SK-N-SH treated with all-trans-retinoic acid at 6 μM for 48 hours (cell line): ENCODE measurements at regions not wholly inside any gene's neighbourhood (a gene's known extent, or its start where the extent isn't known, plus 50 kb on each side); places are given as distances from the start of the nearest gene placed in this dataset.
"Not testable (repeated sequence)": the region's sequence is repeated elsewhere in the genome, so short reads cannot be mapped to it uniquely, and the experiment has no call there.

Experiments
- ATAC-seq: fragments of 200-7000 bp; cut with Tn5 transposase; 3 replicates; pipeline ENCODE4 v1.9.1; 2020; ENCODE audit warnings: mild to moderate bottlenecking, moderate library complexity
- ARNTL ChIP-seq: fragments of 450-650 bp; formaldehyde crosslinking; IDR thresholded peaks from 2 replicates; pipeline ENCODE4 v1.5.0; 2020; ENCODE audit warnings: low read depth, mild to moderate bottlenecking, moderate library complexity, borderline replicate concordance
- CSDC2 ChIP-seq: fragments of 250-450 bp; sonication (Bioruptor Pico); IDR thresholded peaks from 2 replicates; pipeline ENCODE4 v1.5.0; 2020; ENCODE audit warnings: mild to moderate bottlenecking, moderate library complexity
- CSRNP3 ChIP-seq: fragments of 250-450 bp; sonication (Bioruptor Pico); IDR thresholded peaks from 2 replicates; pipeline ENCODE4 v1.5.1; 2021; ENCODE audit warnings: mild to moderate bottlenecking, moderate library complexity
- ESRRG ChIP-seq: fragments of 250-450 bp; sonication (Bioruptor Pico); IDR thresholded peaks from 2 replicates; pipeline ENCODE4 v1.6.1; 2021; ENCODE audit warnings: mild to moderate bottlenecking
- GLIS3 ChIP-seq: fragments of 250-450 bp; sonication (Bioruptor Pico); IDR thresholded peaks from 2 replicates; pipeline ENCODE4 v1.5.0; 2020; ENCODE audit warnings: mild to moderate bottlenecking, moderate library complexity
- ISL1 ChIP-seq: fragments of 250-450 bp; sonication (Bioruptor Pico); IDR thresholded peaks from 2 replicates; pipeline ENCODE4 v2.1.2; 2022; ENCODE audit warnings: mild to moderate bottlenecking, moderate library complexity
- OSR1 ChIP-seq: fragments of 250-450 bp; sonication (Bioruptor Pico); IDR thresholded peaks from 2 replicates; pipeline ENCODE4 v1.8.0; 2022; ENCODE audit warnings: moderate library complexity, mild to moderate bottlenecking, inconsistent platforms
- POU6F1 ChIP-seq: fragments of 250-450 bp; sonication (Bioruptor Pico); IDR thresholded peaks from 2 replicates; pipeline ENCODE4 v1.8.0; 2021; ENCODE audit warnings: low read depth, mild to moderate bottlenecking, moderate library complexity, borderline replicate concordance
- PPARA ChIP-seq: fragments of 250-450 bp; sonication (Bioruptor Pico); IDR thresholded peaks from 2 replicates; pipeline ENCODE4 v1.5.0; 2020; ENCODE audit warnings: mild to moderate bottlenecking, borderline replicate concordance
- RARB ChIP-seq: fragments of 250-450 bp; sonication (Bioruptor Pico); IDR thresholded peaks from 2 replicates; pipeline ENCODE4 v1.8.0; 2021; ENCODE audit warnings: mild to moderate bottlenecking, moderate library complexity
- SNAI2 ChIP-seq: fragments of 250-450 bp; sonication (Bioruptor Pico); IDR thresholded peaks from 2 replicates; pipeline ENCODE4 v1.5.0; 2020; ENCODE audit warnings: mild to moderate bottlenecking, moderate library complexity
- TCF4 ChIP-seq: fragments of 250-450 bp; sonication (Bioruptor Pico); IDR thresholded peaks from 2 replicates; pipeline ENCODE4 v1.8.0; 2021; ENCODE audit warnings: mild to moderate bottlenecking, moderate library complexity, borderline replicate concordance
- TOX ChIP-seq: fragments of 250-450 bp; sonication (Bioruptor Pico); IDR thresholded peaks from 2 replicates; pipeline ENCODE4 v1.8.0; 2021; ENCODE audit warnings: mild to moderate bottlenecking, moderate library complexity, borderline replicate concordance
- TSHZ2 ChIP-seq: fragments of 250-450 bp; sonication (Bioruptor Pico); IDR thresholded peaks from 2 replicates; pipeline ENCODE4 v1.5.0; 2020; ENCODE audit warnings: mild to moderate bottlenecking, moderate library complexity
- ZC3H10 ChIP-seq: fragments of 250-450 bp; sonication (Bioruptor Pico); IDR thresholded peaks from 2 replicates; pipeline ENCODE4 v1.5.1; 2021; ENCODE audit warnings: mild to moderate bottlenecking, moderate library complexity
- ZFP3 ChIP-seq: fragments of 250-450 bp; sonication (Bioruptor Pico); IDR thresholded peaks from 2 replicates; pipeline ENCODE4 v1.5.0; 2020; ENCODE audit warnings: mild to moderate bottlenecking, moderate library complexity
- ZFP30 ChIP-seq: fragments of 450-650 bp; formaldehyde crosslinking; IDR thresholded peaks from 2 replicates; pipeline ENCODE4 v1.5.0; 2022; ENCODE audit warnings: mild to moderate bottlenecking, moderate library complexity
- ZNF565 ChIP-seq: fragments of 450-650 bp; formaldehyde crosslinking; conservative IDR thresholded peaks from 2 replicates; pipeline ENCODE4 v1.5.0; 2020; ENCODE audit warnings: low read depth, mild to moderate bottlenecking, moderate library complexity
- ZNF8 ChIP-seq: fragments of 450-650 bp; formaldehyde crosslinking; IDR thresholded peaks from 2 replicates; pipeline ENCODE4 v1.5.0; 2020; ENCODE audit warnings: mild to moderate bottlenecking, moderate library complexity
- TF ChIP-seq, protein P1 (sequence below): fragments of 250-450 bp; sonication (Bioruptor Pico); IDR thresholded peaks from 2 replicates; pipeline ENCODE4 v1.8.0; 2020; ENCODE audit warnings: mild to moderate bottlenecking, moderate library complexity, borderline replicate concordance
- TF ChIP-seq, protein P2 (sequence below): fragments of 250-450 bp; sonication (Bioruptor Pico); IDR thresholded peaks from 2 replicates; pipeline ENCODE4 v1.5.1; 2020; ENCODE audit warnings: low read depth, mild to moderate bottlenecking, moderate library complexity

- ATAC-seq = no peak
- no peak for TF ChIP-seq RARB
- TF ChIP-seq PPARA (CRISPR knock-in tag) = no peak
- no peak for TF ChIP-seq ARNTL
- no peak for TF ChIP-seq OSR1 (CRISPR knock-in tag)
- TF ChIP-seq, protein P1, sequence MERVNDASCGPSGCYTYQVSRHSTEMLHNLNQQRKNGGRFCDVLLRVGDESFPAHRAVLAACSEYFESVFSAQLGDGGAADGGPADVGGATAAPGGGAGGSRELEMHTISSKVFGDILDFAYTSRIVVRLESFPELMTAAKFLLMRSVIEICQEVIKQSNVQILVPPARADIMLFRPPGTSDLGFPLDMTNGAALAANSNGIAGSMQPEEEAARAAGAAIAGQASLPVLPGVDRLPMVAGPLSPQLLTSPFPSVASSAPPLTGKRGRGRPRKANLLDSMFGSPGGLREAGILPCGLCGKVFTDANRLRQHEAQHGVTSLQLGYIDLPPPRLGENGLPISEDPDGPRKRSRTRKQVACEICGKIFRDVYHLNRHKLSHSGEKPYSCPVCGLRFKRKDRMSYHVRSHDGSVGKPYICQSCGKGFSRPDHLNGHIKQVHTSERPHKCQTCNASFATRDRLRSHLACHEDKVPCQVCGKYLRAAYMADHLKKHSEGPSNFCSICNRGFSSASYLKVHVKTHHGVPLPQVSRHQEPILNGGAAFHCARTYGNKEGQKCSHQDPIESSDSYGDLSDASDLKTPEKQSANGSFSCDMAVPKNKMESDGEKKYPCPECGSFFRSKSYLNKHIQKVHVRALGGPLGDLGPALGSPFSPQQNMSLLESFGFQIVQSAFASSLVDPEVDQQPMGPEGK (CRISPR knock-in tag) = no peak
- TF ChIP-seq ZFP30 = no peak
- no peak for TF ChIP-seq ESRRG (CRISPR knock-in tag)
- no peak for TF ChIP-seq SNAI2 (CRISPR knock-in tag)
- TF ChIP-seq, protein P2, sequence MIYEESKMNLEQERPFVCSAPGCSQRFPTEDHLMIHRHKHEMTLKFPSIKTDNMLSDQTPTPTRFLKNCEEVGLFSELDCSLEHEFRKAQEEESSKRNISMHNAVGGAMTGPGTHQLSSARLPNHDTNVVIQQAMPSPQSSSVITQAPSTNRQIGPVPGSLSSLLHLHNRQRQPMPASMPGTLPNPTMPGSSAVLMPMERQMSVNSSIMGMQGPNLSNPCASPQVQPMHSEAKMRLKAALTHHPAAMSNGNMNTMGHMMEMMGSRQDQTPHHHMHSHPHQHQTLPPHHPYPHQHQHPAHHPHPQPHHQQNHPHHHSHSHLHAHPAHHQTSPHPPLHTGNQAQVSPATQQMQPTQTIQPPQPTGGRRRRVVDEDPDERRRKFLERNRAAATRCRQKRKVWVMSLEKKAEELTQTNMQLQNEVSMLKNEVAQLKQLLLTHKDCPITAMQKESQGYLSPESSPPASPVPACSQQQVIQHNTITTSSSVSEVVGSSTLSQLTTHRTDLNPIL (CRISPR knock-in tag) = no peak
- TF ChIP-seq GLIS3 (CRISPR knock-in tag) = no peak
- TF ChIP-seq TOX (CRISPR knock-in tag) = no peak
- TF ChIP-seq CSRNP3 (CRISPR knock-in tag) = no peak
- TF ChIP-seq ZNF8 = no peak
- no peak for TF ChIP-seq ZFP3 (CRISPR knock-in tag)
- TF ChIP-seq TCF4 = no peak
- TF ChIP-seq ISL1 (CRISPR knock-in tag) = no peak
- no peak for TF ChIP-seq POU6F1 (CRISPR knock-in tag)
- TF ChIP-seq, all 23 proteins: peak for 0
Measured at GRCh38 chr21:14886001-14886400, 178.8 kb downstream of the NRIP1 start.

DNA sequence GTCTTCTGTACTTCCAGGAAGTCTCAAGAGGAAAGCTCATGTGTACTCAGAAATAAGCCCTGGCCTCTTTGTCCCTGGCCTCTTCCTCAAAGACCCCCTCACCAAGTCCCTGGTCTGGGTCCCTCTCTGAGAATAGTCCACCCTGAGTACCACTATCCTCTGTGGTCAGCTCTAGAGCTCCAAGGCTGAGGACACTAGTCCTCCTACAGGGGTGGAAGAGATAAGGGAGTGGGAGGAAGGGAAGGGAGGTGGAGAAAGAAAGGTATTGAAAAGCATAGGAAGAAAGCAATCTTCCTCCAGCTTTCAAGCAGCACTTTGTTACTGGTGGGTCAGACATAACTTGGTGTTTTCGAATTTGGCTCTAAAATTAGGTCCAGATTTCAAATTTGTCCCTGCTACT, 181.4 kb downstream of the NRIP1 start:
- no peak for ATAC-seq
- TF ChIP-seq ISL1 (CRISPR knock-in tag) = no peak
- TF ChIP-seq CSDC2 (CRISPR knock-in tag) = no peak
- no peak for TF ChIP-seq TSHZ2 (CRISPR knock-in tag)
- TF ChIP-seq OSR1 (CRISPR knock-in tag) = no peak
- TF ChIP-seq ESRRG (CRISPR knock-in tag) = no peak
- no peak for TF ChIP-seq RARB
- TF ChIP-seq ZNF565 (CRISPR knock-in tag) = no peak
- no peak for TF ChIP-seq TCF4
- TF ChIP-seq, protein P2 (CRISPR knock-in tag) = no peak
- no peak for TF ChIP-seq CSRNP3 (CRISPR knock-in tag)
- no peak for TF ChIP-seq SNAI2 (CRISPR knock-in tag)
- TF ChIP-seq GLIS3 (CRISPR knock-in tag) = no peak
- no peak for TF ChIP-seq POU6F1 (CRISPR knock-in tag)
- TF ChIP-seq ZC3H10 (CRISPR knock-in tag) = no peak
- TF ChIP-seq, all 23 proteins: peak for 0

- not testable (repeated sequence) for ATAC-seq
Measured at GRCh38 chr21:14882545-14882944, 182.3 kb downstream of the NRIP1 start.
